GM21528 (cell line): ENCODE measurements at regions not wholly inside any gene's neighbourhood (a gene's known extent, or its start where the extent isn't known, plus 50 kb on each side); places are given as distances from the start of the nearest gene placed in this dataset.

Experiments
- ATAC-seq: cut with Tn5 transposase; IDR thresholded peaks from one replicate; pipeline ENCODE4 v1.9.1; 2021; ENCODE audit warnings: mild to moderate bottlenecking, moderate library complexity; ENCODE audit not compliant: unreplicated experiment, low FRiP score

GRCh38 chr12:68446901-68447796 is 115.0 kb upstream of the MDM1 start:
- no peak for ATAC-seq

- ATAC-seq: no peak
Measured at GRCh38 chr12:68447797-68448260, 115.7 kb upstream of the MDM1 start.

GRCh38 chr12:68449196-68449595 is 117.0 kb upstream of the MDM1 start:
- no peak for ATAC-seq

- ATAC-seq: no peak
Measured at GRCh38 chr12:68450947-68451260, 118.7 kb upstream of the MDM1 start.

- ATAC-seq: peak; percentile 69
Measured at GRCh38 chr12:68451261-68452077, 119.3 kb upstream of the MDM1 start.

- no peak for ATAC-seq
Measured at GRCh38 chr12:68452078-68452715, 120.0 kb upstream of the MDM1 start.

GRCh38 chr12:68453278-68453677 is 121.1 kb upstream of the MDM1 start:
- no peak for ATAC-seq

GRCh38 chr12:68453876-68454275 is 121.7 kb upstream of the MDM1 start:
- no peak for ATAC-seq

GRCh38 chr12:68454892-68455291 is 122.7 kb upstream of the MDM1 start:
- no peak for ATAC-seq

GRCh38 chr12:68455691-68456345 is 123.7 kb upstream of the MDM1 start:
- ATAC-seq: no peak

- ATAC-seq: no peak
Measured at GRCh38 chr12:68458866-68459265, 126.7 kb upstream of the MDM1 start.

- no peak for ATAC-seq
Measured at GRCh38 chr12:68460236-68460635, 128.1 kb upstream of the MDM1 start.

GRCh38 chr12:68461645-68462044 is 129.5 kb upstream of the MDM1 start:
- no peak for ATAC-seq

GRCh38 chr12:68462803-68463202 is 130.6 kb upstream of the MDM1 start:
- no peak for ATAC-seq

GRCh38 chr12:68465227-68465626 is 133.1 kb upstream of the MDM1 start:
- no peak for ATAC-seq

- no peak for ATAC-seq
Measured at GRCh38 chr12:68467514-68467913, 135.4 kb upstream of the MDM1 start.

- ATAC-seq: no peak
Measured at GRCh38 chr12:68468036-68468435, 135.9 kb upstream of the MDM1 start.

- no peak for ATAC-seq
Measured at GRCh38 chr12:68469113-68469512, 137.0 kb upstream of the MDM1 start.

GRCh38 chr12:68470664-68471328 is 138.6 kb upstream of the MDM1 start:
- no peak for ATAC-seq
